GM23338 (cell line): ENCODE measurements at regions not wholly inside any gene's neighbourhood (a gene's known extent, or its start where the extent isn't known, plus 50 kb on each side); places are given as distances from the start of the nearest gene placed in this dataset.

ENCODE experiments used
- ATAC-seq: fragments of 200-7000 bp; cut with Tn5 transposase; 3 replicates; pipeline ENCODE4 v1.9.1; 2020
- DNase-seq: peaks from one replicate; pipeline ENCODE4 v3.0.0-alpha.2; 2015; ENCODE audit warnings: low spot score
- H2AFZ ChIP-seq: fragments of 200-600 bp; sonication (generic); 2 replicates; pipeline ENCODE4 v1.8.0; 2016; ENCODE audit warnings: antibody characterized with exemption, mild to moderate bottlenecking, moderate library complexity
- H3F3A ChIP-seq: fragments of 200-600 bp; sonication (generic); replicated peaks from 2 replicates; pipeline ENCODE4 v1.8.0; 2017; ENCODE audit warnings: antibody characterized with exemption, mixed run types, low read depth
- H3K27ac ChIP-seq: fragments of 200-600 bp; sonication (generic); 2 replicates; pipeline ENCODE4 v1.6.1; 2016; ENCODE audit warnings: low read depth
- H3K27me3 ChIP-seq: fragments of 200-600 bp; sonication (generic); 2 replicates; pipeline ENCODE4 v1.8.0; 2016; ENCODE audit warnings: mild to moderate bottlenecking, mixed run types, moderate library complexity; ENCODE audit not compliant: insufficient read depth
- H3K36me3 ChIP-seq: fragments of 200-600 bp; sonication (generic); 2 replicates; pipeline ENCODE4 v1.8.0; 2016; ENCODE audit warnings: mild to moderate bottlenecking; ENCODE audit not compliant: insufficient read depth
- H3K4me1 ChIP-seq: fragments of 200-600 bp; sonication (generic); 2 replicates; pipeline ENCODE4 v1.8.0; 2016; ENCODE audit warnings: mild to moderate bottlenecking, moderate library complexity; ENCODE audit not compliant: insufficient read depth
- H3K4me2 ChIP-seq: fragments of 200-600 bp; sonication (generic); 2 replicates; pipeline ENCODE4 v1.7.1; 2017; ENCODE audit warnings: mixed run types
- H3K4me3 ChIP-seq: fragments of 200-600 bp; sonication (generic); 2 replicates; pipeline ENCODE4 v1.6.1; 2016; ENCODE audit warnings: mixed run types
- H3K79me2 ChIP-seq: fragments of 200-600 bp; sonication (generic); replicated peaks from 2 replicates; pipeline ENCODE4 v1.8.0; 2017; ENCODE audit warnings: mild to moderate bottlenecking; ENCODE audit not compliant: insufficient read depth
- H3K9me2 ChIP-seq: fragments of 200-600 bp; sonication (generic); 2 replicates; pipeline ENCODE4 v1.8.0; 2017; ENCODE audit not compliant: insufficient read depth
- H4K20me1 ChIP-seq: fragments of 200-600 bp; sonication (generic); replicated peaks from 2 replicates; pipeline ENCODE4 v1.8.0; 2017; ENCODE audit warnings: mild to moderate bottlenecking; ENCODE audit not compliant: insufficient read depth
- H3K27ac Mint-ChIP-seq: 2 replicates; pipeline ENCODE4 v1.8.0; 2020; ENCODE audit warnings: inconsistent platforms, mild to moderate bottlenecking, moderate library complexity, mixed read lengths
- H3K27me3 Mint-ChIP-seq: 3 replicates; pipeline ENCODE4 v1.8.0; 2022; ENCODE audit warnings: low read depth, mild to moderate bottlenecking, moderate library complexity, mixed read lengths, inconsistent platforms; ENCODE audit not compliant: insufficient read depth, poor library complexity
- H3K36me3 Mint-ChIP-seq: 3 replicates; pipeline ENCODE4 v1.8.0; 2021; ENCODE audit warnings: low read depth, mild to moderate bottlenecking, inconsistent platforms, moderate library complexity, mixed read lengths
- H3K4me1 Mint-ChIP-seq: 3 replicates; pipeline ENCODE4 v1.8.0; 2020; ENCODE audit warnings: mild to moderate bottlenecking, inconsistent platforms, mixed read lengths
- H3K4me3 Mint-ChIP-seq: 3 replicates; pipeline ENCODE4 v1.8.0; 2021; ENCODE audit warnings: moderate library complexity, mild to moderate bottlenecking, inconsistent platforms, mixed read lengths
- H3K9me3 Mint-ChIP-seq: 3 replicates; pipeline ENCODE4 v1.8.0; 2020; ENCODE audit warnings: moderate library complexity, mild to moderate bottlenecking, inconsistent platforms, mixed read lengths
- CREB1 ChIP-seq: fragments of 250-450 bp; sonication (Bioruptor Pico); IDR thresholded peaks from 2 replicates; pipeline ENCODE4 v1.5.0; 2020; ENCODE audit warnings: low read depth, mild to moderate bottlenecking, moderate library complexity
- EZH2 ChIP-seq: fragments of 200-600 bp; sonication (generic); IDR thresholded peaks from one replicate; pipeline ENCODE4 v1.8.0; 2017; ENCODE audit warnings: antibody characterized with exemption, mild to moderate bottlenecking, low read depth; ENCODE audit not compliant: unreplicated experiment
- EZH2phosphoT487 ChIP-seq: fragments of 200-600 bp; sonication (generic); IDR thresholded peaks from one replicate; pipeline ENCODE4 v1.8.1; 2018; ENCODE audit warnings: antibody characterized with exemption; ENCODE audit not compliant: unreplicated experiment
- JUNB ChIP-seq: IDR thresholded peaks from one replicate; pipeline ENCODE4 v1.6.1; 2016; ENCODE audit warnings: antibody characterized with exemption; ENCODE audit not compliant: unreplicated experiment
- NANOG ChIP-seq: IDR thresholded peaks from 2 replicates; pipeline ENCODE4 v1.6.1; 2016; ENCODE audit warnings: antibody characterized with exemption, borderline replicate concordance
- POLR2AphosphoS5 ChIP-seq: IDR thresholded peaks from 2 replicates; pipeline ENCODE4 v1.6.1; 2016; ENCODE audit warnings: antibody characterized with exemption, low read depth
- REST ChIP-seq: IDR thresholded peaks from one replicate; pipeline ENCODE4 v1.6.1; 2018; ENCODE audit warnings: antibody characterized with exemption; ENCODE audit not compliant: unreplicated experiment
- STAT1 ChIP-seq: IDR thresholded peaks from one replicate; pipeline ENCODE4 v1.6.1; 2016; ENCODE audit warnings: antibody characterized with exemption; ENCODE audit not compliant: unreplicated experiment
- ZNF114 ChIP-seq: fragments of 250-450 bp; sonication (Bioruptor Pico); IDR thresholded peaks from 2 replicates; pipeline ENCODE4 v1.5.0; 2020; ENCODE audit warnings: mild to moderate bottlenecking, moderate library complexity
- ZNF331 ChIP-seq: fragments of 250-450 bp; sonication (Bioruptor Pico); IDR thresholded peaks from 2 replicates; pipeline ENCODE4 v1.5.0; 2020; ENCODE audit warnings: low read depth, mild to moderate bottlenecking, moderate library complexity
- TF ChIP-seq, protein P1 (sequence below): IDR thresholded peaks from 2 replicates; pipeline ENCODE4 v1.6.1; 2016; ENCODE audit warnings: antibody characterized with exemption
- TF ChIP-seq, protein P2 (sequence below): fragments of 250-450 bp; sonication (Bioruptor Pico); IDR thresholded peaks from 2 replicates; pipeline ENCODE4 v1.5.0; 2020; ENCODE audit warnings: mild to moderate bottlenecking, moderate library complexity

GRCh38 chr5:56680731-56681130 lies 134.6 kb upstream of the MAP3K1 start:
- DNase-seq (no peak), ATAC-seq (no peak)
- Mint-ChIP-seq H3K27me3 (peaks cover 4% of the 10 kb centered on the region), H3K36me3 (no peaks in the 10 kb centered on the region), H3K9me3 (no peaks in the 10 kb centered on the region), H3K4me1 (peaks cover 7% of the 10 kb centered on the region; the same call in 1 of the 3 replicates), H3K4me3 (no peak overlapping the region), H3K27ac (no peak overlapping the region)
- H3K4me1 ChIP-seq: no peaks in the 10 kb centered on the region
- H2AFZ ChIP-seq: 0 out of 2 replicates have a peak overlapping the region, but pooled peaks have one; percentile 12
- no peaks in the 10 kb centered on the region for H3K79me2 ChIP-seq
- no peak overlapping the region for H3K27ac ChIP-seq
- H3K36me3 ChIP-seq: no peaks in the 10 kb centered on the region
- no peaks in the 10 kb centered on the region for H4K20me1 ChIP-seq
- no peak overlapping the region for H3K4me2 ChIP-seq
- no peaks in the 10 kb centered on the region for H3F3A ChIP-seq
- H3K4me3 ChIP-seq: no peak overlapping the region
- no peaks in the 10 kb centered on the region for H3K27me3 ChIP-seq
- H3K9me2 ChIP-seq: 0 out of 2 replicates have a peak, but pooled peaks cover 6% of the 10 kb centered on the region
- TF ChIP-seq CREB1 (no peak), ZNF331 (CRISPR knock-in tag) (no peak), JUNB (no peak), REST (no peak), STAT1 (no peak), ZNF114 (CRISPR knock-in tag) (no peak), EZH2phosphoT487 (no peak), POLR2AphosphoS5 (no peak), NANOG (no peak), EZH2 (no peak)
- TF ChIP-seq, protein P1, sequence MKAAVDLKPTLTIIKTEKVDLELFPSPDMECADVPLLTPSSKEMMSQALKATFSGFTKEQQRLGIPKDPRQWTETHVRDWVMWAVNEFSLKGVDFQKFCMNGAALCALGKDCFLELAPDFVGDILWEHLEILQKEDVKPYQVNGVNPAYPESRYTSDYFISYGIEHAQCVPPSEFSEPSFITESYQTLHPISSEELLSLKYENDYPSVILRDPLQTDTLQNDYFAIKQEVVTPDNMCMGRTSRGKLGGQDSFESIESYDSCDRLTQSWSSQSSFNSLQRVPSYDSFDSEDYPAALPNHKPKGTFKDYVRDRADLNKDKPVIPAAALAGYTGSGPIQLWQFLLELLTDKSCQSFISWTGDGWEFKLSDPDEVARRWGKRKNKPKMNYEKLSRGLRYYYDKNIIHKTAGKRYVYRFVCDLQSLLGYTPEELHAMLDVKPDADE: no peak
- TF ChIP-seq, protein P2, sequence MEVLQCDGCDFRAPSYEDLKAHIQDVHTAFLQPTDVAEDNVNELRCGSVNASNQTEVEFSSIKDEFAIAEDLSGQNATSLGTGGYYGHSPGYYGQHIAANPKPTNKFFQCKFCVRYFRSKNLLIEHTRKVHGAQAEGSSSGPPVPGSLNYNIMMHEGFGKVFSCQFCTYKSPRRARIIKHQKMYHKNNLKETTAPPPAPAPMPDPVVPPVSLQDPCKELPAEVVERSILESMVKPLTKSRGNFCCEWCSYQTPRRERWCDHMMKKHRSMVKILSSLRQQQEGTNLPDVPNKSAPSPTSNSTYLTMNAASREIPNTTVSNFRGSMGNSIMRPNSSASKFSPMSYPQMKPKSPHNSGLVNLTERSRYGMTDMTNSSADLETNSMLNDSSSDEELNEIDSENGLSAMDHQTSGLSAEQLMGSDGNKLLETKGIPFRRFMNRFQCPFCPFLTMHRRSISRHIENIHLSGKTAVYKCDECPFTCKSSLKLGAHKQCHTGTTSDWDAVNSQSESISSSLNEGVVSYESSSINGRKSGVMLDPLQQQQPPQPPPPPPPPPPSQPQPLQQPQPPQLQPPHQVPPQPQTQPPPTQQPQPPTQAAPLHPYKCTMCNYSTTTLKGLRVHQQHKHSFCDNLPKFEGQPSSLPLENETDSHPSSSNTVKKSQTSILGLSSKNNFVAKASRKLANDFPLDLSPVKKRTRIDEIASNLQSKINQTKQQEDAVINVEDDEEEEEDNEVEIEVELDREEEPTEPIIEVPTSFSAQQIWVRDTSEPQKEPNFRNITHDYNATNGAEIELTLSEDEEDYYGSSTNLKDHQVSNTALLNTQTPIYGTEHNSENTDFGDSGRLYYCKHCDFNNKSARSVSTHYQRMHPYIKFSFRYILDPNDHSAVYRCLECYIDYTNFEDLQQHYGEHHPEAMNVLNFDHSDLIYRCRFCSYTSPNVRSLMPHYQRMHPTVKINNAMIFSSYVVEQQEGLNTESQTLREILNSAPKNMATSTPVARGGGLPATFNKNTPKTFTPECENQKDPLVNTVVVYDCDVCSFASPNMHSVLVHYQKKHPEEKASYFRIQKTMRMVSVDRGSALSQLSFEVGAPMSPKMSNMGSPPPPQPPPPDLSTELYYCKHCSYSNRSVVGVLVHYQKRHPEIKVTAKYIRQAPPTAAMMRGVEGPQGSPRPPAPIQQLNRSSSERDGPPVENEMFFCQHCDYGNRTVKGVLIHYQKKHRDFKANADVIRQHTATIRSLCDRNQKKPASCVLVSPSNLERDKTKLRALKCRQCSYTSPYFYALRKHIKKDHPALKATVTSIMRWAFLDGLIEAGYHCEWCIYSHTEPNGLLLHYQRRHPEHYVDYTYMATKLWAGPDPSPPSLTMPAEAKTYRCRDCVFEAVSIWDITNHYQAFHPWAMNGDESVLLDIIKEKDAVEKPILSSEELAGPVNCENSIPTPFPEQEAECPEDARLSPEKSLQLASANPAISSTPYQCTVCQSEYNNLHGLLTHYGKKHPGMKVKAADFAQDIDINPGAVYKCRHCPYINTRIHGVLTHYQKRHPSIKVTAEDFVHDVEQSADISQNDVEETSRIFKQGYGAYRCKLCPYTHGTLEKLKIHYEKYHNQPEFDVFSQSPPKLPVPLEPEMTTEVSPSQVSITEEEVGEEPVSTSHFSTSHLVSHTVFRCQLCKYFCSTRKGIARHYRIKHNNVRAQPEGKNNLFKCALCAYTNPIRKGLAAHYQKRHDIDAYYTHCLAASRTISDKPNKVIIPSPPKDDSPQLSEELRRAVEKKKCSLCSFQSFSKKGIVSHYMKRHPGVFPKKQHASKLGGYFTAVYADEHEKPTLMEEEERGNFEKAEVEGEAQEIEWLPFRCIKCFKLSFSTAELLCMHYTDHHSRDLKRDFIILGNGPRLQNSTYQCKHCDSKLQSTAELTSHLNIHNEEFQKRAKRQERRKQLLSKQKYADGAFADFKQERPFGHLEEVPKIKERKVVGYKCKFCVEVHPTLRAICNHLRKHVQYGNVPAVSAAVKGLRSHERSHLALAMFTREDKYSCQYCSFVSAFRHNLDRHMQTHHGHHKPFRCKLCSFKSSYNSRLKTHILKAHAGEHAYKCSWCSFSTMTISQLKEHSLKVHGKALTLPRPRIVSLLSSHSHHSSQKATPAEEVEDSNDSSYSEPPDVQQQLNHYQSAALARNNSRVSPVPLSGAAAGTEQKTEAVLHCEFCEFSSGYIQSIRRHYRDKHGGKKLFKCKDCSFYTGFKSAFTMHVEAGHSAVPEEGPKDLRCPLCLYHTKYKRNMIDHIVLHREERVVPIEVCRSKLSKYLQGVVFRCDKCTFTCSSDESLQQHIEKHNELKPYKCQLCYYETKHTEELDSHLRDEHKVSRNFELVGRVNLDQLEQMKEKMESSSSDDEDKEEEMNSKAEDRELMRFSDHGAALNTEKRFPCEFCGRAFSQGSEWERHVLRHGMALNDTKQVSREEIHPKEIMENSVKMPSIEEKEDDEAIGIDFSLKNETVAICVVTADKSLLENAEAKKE (CRISPR knock-in tag): no peak
